ENCODE measurements at regions not wholly inside any gene's neighbourhood (a gene's known extent, or its start where the extent isn't known, plus 50 kb on each side); places are given as distances from the start of the nearest gene placed in this dataset.

DNA sequence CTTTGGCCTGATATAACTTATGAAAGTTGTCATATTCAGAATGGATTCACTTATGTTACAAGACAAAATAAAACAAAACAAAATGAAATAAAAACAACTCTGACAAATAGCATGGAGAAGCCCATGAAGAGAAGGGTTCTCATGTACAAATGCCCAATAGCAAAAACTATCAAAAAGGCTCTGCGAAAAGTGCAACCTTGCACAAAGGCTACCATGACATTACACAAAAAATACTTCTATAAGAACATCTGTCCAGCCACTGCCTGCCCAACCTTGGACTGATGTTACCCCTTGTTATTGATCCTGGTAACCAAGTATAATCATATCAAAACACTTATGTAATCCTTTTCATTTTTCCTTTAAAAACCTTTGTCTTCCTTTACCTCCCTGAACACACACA lies 213.0 kb downstream of the ATP23 start:
- Histone ChIP-seq H3K4me1 (no peaks in the 10 kb centered on the region), H3K9me3 (no peaks in the 10 kb centered on the region), H3K4me3 (no peak overlapping the region), H3K27me3 (no peaks in the 10 kb centered on the region), H3K27ac (no peak overlapping the region), H3K36me3 (no peaks in the 10 kb centered on the region)
- DNase-seq (no peak), ATAC-seq (no peak)
- no peak for TF ChIP-seq POLR2A (IDR thresholded peaks at IDR 0.05)
- TF ChIP-seq, protein P1, sequence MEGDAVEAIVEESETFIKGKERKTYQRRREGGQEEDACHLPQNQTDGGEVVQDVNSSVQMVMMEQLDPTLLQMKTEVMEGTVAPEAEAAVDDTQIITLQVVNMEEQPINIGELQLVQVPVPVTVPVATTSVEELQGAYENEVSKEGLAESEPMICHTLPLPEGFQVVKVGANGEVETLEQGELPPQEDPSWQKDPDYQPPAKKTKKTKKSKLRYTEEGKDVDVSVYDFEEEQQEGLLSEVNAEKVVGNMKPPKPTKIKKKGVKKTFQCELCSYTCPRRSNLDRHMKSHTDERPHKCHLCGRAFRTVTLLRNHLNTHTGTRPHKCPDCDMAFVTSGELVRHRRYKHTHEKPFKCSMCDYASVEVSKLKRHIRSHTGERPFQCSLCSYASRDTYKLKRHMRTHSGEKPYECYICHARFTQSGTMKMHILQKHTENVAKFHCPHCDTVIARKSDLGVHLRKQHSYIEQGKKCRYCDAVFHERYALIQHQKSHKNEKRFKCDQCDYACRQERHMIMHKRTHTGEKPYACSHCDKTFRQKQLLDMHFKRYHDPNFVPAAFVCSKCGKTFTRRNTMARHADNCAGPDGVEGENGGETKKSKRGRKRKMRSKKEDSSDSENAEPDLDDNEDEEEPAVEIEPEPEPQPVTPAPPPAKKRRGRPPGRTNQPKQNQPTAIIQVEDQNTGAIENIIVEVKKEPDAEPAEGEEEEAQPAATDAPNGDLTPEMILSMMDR (IDR thresholded peaks at IDR 0.05), result no peak
- intact Hi-C loops (cut with DNase I), result no loop called here
- WGBS, 4 donors, result 97 to 100% (median 99%) methylated on average over 1 of the region's 1 CpG

DNA sequence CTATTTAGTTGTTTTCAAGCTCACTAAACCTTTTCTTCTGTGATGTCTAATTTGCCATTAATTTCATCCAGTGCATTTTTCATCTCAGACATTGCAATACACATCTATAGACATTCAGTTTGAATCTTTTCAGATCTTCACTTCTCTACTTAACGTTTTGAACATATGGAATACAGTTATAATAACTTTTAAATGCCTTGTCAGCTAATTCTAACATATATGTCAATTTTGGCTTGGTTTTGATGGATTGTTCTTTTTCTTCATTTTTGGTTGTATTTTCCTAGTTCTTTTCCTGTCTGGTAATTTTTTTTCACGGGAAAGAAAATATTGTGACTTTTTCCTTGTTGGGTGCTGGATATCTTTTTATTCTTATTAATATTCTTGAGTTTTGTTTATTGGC lies 215.3 kb downstream of the ATP23 start:
- TF ChIP-seq POLR2A (IDR thresholded peaks at IDR 0.05), result no peak
- TF ChIP-seq, protein P1 (IDR thresholded peaks at IDR 0.05), result no peak
- no peaks in the 10 kb centered on the region for H3K27me3 ChIP-seq

DNA sequence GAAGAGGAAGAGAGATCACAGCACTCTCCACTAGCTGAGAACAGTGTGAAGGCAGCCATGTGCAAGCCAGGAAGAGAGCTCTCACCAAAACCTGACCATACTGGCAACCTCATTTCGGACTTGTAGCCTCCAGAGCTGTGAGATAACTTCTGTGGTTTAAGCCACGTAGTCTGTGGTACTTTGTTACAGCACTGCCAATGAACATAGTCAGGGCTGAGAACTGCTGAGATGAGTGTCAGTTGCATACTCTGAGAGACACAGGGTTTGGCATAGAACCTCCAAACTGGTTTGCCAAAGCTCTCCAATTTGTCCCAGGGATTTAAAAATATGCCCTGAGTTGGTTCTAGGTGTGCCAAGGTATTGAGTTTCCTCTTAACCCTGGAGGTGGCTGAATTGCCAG lies 218.6 kb downstream of the ATP23 start:
- H3K9me3 ChIP-seq, result no peaks in the 10 kb centered on the region
- no peak for ATAC-seq
- intact Hi-C loops (cut with DNase I), result no loop called here
- H3K4me1 ChIP-seq, result no peaks in the 10 kb centered on the region
- WGBS, 4 donors, result 63 to 87% (median 74%) methylated on average over 2 of the region's 2 CpGs
- H3K27ac ChIP-seq, result no peak overlapping the region
- DNase-seq, result no peak
- no peaks in the 10 kb centered on the region for H3K27me3 ChIP-seq
- TF ChIP-seq, protein P1 (IDR thresholded peaks at IDR 0.05), result no peak
- TF ChIP-seq POLR2A (IDR thresholded peaks at IDR 0.05), result no peak
- no peaks in the 10 kb centered on the region for H3K36me3 ChIP-seq
- no peak overlapping the region for H3K4me3 ChIP-seq

More for the DNA sequence above, 215.3 kb downstream of the ATP23 start:
- intact Hi-C loops (cut with DNase I), result no loop called here
- no peaks in the 10 kb centered on the region for H3K36me3 ChIP-seq
- no peak overlapping the region for H3K4me3 ChIP-seq
- H3K4me1 ChIP-seq, result no peaks in the 10 kb centered on the region
- DNase-seq (no peak), ATAC-seq (no peak)
- no peaks in the 10 kb centered on the region for H3K9me3 ChIP-seq
- 80 to 92% (median 85%) methylated on average over 2 of the region's 2 CpGs for WGBS, 4 donors
- H3K27ac ChIP-seq, result no peak overlapping the region

DNA sequence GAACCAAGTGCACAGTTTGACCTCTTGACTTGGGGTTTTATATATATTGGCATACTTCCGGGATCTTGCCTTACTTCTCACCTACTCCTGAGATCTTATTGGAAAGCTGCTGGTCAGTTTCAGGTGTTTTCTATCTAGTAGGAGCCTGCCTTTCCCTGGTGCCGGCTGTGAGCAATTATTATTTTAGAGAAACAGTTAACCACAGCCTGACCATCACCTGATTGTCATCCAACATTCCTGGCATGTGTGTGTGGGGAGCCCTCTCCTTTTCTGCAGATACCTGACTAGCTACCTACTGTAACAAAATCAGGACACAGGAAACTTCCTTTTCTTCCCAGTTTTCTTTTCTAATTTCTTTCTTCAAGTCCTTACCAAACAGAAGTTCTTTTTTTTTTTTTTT lies 220.4 kb downstream of the ATP23 start:
- intact Hi-C loops (cut with DNase I), result no loop called here
- ATAC-seq, result no peak
- Histone ChIP-seq H3K27ac (no peak overlapping the region), H3K36me3 (no peaks in the 10 kb centered on the region), H3K9me3 (no peaks in the 10 kb centered on the region), H3K4me3 (no peak overlapping the region), H3K4me1 (no peaks in the 10 kb centered on the region), H3K27me3 (no peaks in the 10 kb centered on the region)
- 72 to 83% (median 75%) methylated on average over 2 of the region's 2 CpGs for WGBS, 4 donors
- TF ChIP-seq, protein P1 (IDR thresholded peaks at IDR 0.05), result no peak
- TF ChIP-seq POLR2A (IDR thresholded peaks at IDR 0.05), result no peak
- no peak for DNase-seq
